SU-DHL-6 (cell line): ENCODE measurements at regions not wholly inside any gene's neighbourhood (a gene's known extent, or its start where the extent isn't known, plus 50 kb on each side); places are given as distances from the start of the nearest gene placed in this dataset.
"Not testable (repeated sequence)": the region's sequence is repeated elsewhere in the genome, so short reads cannot be mapped to it uniquely, and the experiment has no call there.

Experiments used
- H2AFZ ChIP-seq: fragments of 200-600 bp; sonication (generic); 2 replicates; pipeline ENCODE4 v1.6.1; 2014; ENCODE audit warnings: low read depth, mild to moderate bottlenecking, moderate library complexity, mixed read lengths, antibody characterized with exemption, low read length; ENCODE audit not compliant: severe bottlenecking
- H3F3A ChIP-seq: fragments of 200-600 bp; shearing (Covaris generic); 2 replicates; pipeline ENCODE4 v1.6.0; 2016; ENCODE audit warnings: antibody characterized with exemption, mild to moderate bottlenecking; ENCODE audit not compliant: insufficient read depth
- H3K27ac ChIP-seq: fragments of 200-600 bp; sonication (generic); 2 replicates; pipeline ENCODE4 v1.5.1; 2016; ENCODE audit warnings: low read depth, mild to moderate bottlenecking, low read length, moderate library complexity, mixed read lengths
- H3K27me3 ChIP-seq: fragments of 200-600 bp; sonication (generic), shearing (Covaris generic); 2 replicates; pipeline ENCODE4 v1.6.0; 2014; ENCODE audit warnings: mild to moderate bottlenecking, low read length
- H3K36me3 ChIP-seq: fragments of 200-600 bp; sonication (generic); 2 replicates; pipeline ENCODE4 v1.6.1; 2014; ENCODE audit warnings: mild to moderate bottlenecking, low read length, mixed read lengths
- H3K4me2 ChIP-seq: fragments of 300-600, 200-600 bp; shearing (Covaris generic), sonication (generic); 2 replicates; pipeline ENCODE4 v1.6.0; 2014; ENCODE audit warnings: low read length, low read depth, mild to moderate bottlenecking; ENCODE audit not compliant: poor library complexity, severe bottlenecking
- H3K4me3 ChIP-seq: fragments of 200-600 bp; sonication (generic); 2 replicates; pipeline ENCODE4 v1.5.1; 2014; ENCODE audit warnings: antibody characterized with exemption, low read length, mild to moderate bottlenecking, mixed read lengths; ENCODE audit not compliant: insufficient read depth, poor library complexity, severe bottlenecking
- H3K79me2 ChIP-seq: fragments of 200-600 bp; sonication (generic); 2 replicates; pipeline ENCODE4 v1.6.1; 2014; ENCODE audit warnings: mild to moderate bottlenecking, low read length, moderate library complexity; ENCODE audit not compliant: insufficient read depth
- H3K9ac ChIP-seq: fragments of 200-600 bp; sonication (generic); 2 replicates; pipeline ENCODE4 v1.7.0; 2014; ENCODE audit warnings: mild to moderate bottlenecking, low read length
- H3K9me2 ChIP-seq: fragments of 200-600 bp; sonication (generic); replicated peaks from 2 replicates; pipeline ENCODE4 v1.6.1; 2014; ENCODE audit warnings: low read length; ENCODE audit not compliant: insufficient read depth
- H3K9me3 ChIP-seq: fragments of 200-600 bp; sonication (generic); 2 replicates; pipeline ENCODE4 v1.6.1; 2014; ENCODE audit warnings: low read length, mixed read lengths; ENCODE audit not compliant: insufficient read depth
- H4K20me1 ChIP-seq: fragments of 200-600 bp; sonication (generic); 2 replicates; pipeline ENCODE4 v1.6.1; 2014; ENCODE audit warnings: low read depth, mild to moderate bottlenecking, antibody characterized with exemption, low read length, moderate library complexity, mixed read lengths
- EZH2phosphoT487 ChIP-seq: fragments of 200-600 bp; sonication (generic), shearing (Covaris generic); conservative IDR thresholded peaks from 2 replicates; pipeline ENCODE4 v1.6.1; 2018; ENCODE audit warnings: mild to moderate bottlenecking, antibody characterized with exemption, low read length, moderate library complexity, mixed read lengths
- TF ChIP-seq, protein P1 (sequence below): fragments of 200-600 bp; sonication (generic); IDR thresholded peaks from one replicate; pipeline ENCODE4 v1.5.1; 2017; ENCODE audit warnings: antibody characterized with exemption, mild to moderate bottlenecking, low read length, moderate library complexity; ENCODE audit not compliant: insufficient read depth, poor library complexity, severe bottlenecking

DNA sequence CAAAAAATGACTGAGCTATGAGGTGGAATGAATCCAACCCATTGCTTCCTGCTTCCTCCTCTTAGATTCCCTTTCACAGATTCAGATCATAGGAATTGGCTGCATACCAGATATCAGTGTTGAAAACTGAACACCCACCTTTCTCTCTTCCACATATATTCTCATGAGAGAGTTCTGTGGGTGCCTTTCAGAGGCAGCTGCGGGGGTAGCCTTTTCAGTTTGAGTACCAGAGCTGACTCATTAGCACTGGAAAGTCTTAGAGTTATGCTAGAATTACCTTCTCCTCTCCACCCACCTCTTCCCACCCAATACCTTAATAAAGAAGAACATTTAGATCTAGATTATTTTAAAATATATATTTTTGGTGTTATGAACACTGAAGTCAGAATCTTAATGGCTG, 495.4 kb upstream of the SEL1L start:
- Histone ChIP-seq H3K9me2 (no peaks in the 10 kb centered on the region), H3K36me3 (no peaks in the 10 kb centered on the region), H3K27ac (no peak overlapping the region), H4K20me1 (no peaks in the 10 kb centered on the region), H2AFZ (no peak overlapping the region), H3K9me3 (no peaks in the 10 kb centered on the region), H3F3A (no peaks in the 10 kb centered on the region), H3K9ac (no peak overlapping the region), H3K4me2 (no peak overlapping the region), H3K79me2 (no peaks in the 10 kb centered on the region), H3K27me3 (no peaks in the 10 kb centered on the region), H3K4me3 (no peak overlapping the region)
- TF ChIP-seq, protein P1, sequence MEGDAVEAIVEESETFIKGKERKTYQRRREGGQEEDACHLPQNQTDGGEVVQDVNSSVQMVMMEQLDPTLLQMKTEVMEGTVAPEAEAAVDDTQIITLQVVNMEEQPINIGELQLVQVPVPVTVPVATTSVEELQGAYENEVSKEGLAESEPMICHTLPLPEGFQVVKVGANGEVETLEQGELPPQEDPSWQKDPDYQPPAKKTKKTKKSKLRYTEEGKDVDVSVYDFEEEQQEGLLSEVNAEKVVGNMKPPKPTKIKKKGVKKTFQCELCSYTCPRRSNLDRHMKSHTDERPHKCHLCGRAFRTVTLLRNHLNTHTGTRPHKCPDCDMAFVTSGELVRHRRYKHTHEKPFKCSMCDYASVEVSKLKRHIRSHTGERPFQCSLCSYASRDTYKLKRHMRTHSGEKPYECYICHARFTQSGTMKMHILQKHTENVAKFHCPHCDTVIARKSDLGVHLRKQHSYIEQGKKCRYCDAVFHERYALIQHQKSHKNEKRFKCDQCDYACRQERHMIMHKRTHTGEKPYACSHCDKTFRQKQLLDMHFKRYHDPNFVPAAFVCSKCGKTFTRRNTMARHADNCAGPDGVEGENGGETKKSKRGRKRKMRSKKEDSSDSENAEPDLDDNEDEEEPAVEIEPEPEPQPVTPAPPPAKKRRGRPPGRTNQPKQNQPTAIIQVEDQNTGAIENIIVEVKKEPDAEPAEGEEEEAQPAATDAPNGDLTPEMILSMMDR: no peak
- TF ChIP-seq EZH2phosphoT487: no peak

DNA sequence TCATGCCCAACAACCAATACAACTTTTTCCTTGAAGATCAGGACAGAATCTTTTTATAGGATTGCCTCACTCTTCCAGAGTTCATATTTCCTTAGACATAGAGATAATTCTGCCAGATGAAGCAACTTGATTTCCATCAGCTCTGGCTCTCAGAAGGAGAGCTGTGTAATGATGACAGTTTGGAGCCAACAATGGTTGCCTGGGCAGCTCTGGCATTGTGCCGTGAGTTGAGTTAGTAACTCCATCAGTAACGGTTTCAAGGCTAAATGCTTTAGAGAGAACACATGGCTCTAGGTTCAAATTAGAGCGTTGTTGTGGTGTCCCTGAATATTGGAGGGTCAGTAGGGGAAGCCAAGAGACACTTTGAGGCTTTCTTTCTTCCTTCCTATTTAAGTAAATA, 501.7 kb upstream of the SEL1L start:
- Histone ChIP-seq H3K79me2 (no peaks in the 10 kb centered on the region), H3K27ac (no peak overlapping the region), H3F3A (no peaks in the 10 kb centered on the region), H3K9ac (no peak overlapping the region), H4K20me1 (no peaks in the 10 kb centered on the region), H3K4me3 (no peak overlapping the region), H3K4me2 (no peak overlapping the region), H3K9me2 (no peaks in the 10 kb centered on the region), H3K27me3 (no peaks in the 10 kb centered on the region), H2AFZ (no peak overlapping the region), H3K9me3 (no peaks in the 10 kb centered on the region), H3K36me3 (no peaks in the 10 kb centered on the region)
- TF ChIP-seq EZH2phosphoT487: no peak
- TF ChIP-seq, protein P1: no peak

DNA sequence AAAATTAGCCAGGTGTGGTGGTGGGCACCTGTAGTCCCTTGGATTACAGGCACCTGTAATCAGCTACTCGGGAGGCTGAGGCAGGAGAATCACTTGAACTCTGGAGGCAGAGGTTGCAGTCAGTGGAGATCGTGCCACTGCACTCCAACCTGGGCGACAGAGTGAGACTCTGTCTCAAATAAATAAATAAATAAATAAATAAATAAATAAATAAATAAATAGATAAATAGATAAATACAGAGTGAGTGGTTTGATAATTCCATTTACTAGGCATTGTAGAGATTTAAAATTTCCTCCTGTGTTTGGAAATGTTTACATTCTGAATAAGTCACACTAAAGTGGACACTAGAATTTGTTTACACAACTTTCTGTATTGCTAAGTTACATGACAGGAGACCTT, 504.4 kb upstream of the SEL1L start:
- not testable (repeated sequence) for H3K27ac ChIP-seq, H3K79me2 ChIP-seq, H4K20me1 ChIP-seq, H3K27me3 ChIP-seq, H2AFZ ChIP-seq, H3K36me3 ChIP-seq, H3K4me3 ChIP-seq, H3K4me2 ChIP-seq, H3F3A ChIP-seq, H3K9ac ChIP-seq, H3K9me2 ChIP-seq, H3K9me3 ChIP-seq

DNA sequence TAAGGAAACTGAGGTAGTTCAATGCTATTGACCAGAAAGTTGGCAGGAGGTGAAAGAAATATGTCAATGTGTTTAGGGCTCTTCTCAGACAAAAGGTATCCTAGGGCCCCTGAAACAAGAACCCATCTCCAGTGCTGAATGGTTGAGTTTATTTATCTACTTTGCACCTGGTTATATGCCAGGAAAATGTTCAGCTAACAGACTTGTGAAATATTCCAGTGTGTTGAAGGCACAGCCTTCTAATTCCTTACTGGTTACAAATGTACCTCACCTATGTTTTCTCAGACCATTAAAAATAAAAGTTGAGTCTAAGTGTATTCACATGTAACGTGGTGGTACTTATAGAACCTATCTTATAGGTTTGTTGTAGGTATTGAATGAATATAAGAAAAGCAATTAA, 511.7 kb upstream of the SEL1L start:
- Histone ChIP-seq H3K27ac (no peak overlapping the region), H3K27me3 (no peaks in the 10 kb centered on the region), H3K9ac (no peak overlapping the region), H3K4me2 (no peak overlapping the region), H3K36me3 (no peaks in the 10 kb centered on the region), H3K9me3 (no peaks in the 10 kb centered on the region), H3K9me2 (no peaks in the 10 kb centered on the region), H3F3A (no peaks in the 10 kb centered on the region), H4K20me1 (no peaks in the 10 kb centered on the region), H3K79me2 (no peaks in the 10 kb centered on the region), H2AFZ (no peak overlapping the region), H3K4me3 (no peak overlapping the region)
- TF ChIP-seq, protein P1: no peak
- no peak for TF ChIP-seq EZH2phosphoT487
